Cardiac fibroblast (primary cell): ENCODE measurements at regions not wholly inside any gene's neighbourhood (a gene's known extent, or its start where the extent isn't known, plus 50 kb on each side); places are given as distances from the start of the nearest gene placed in this dataset.

Experiments
- DNase-seq, 2 donors: peaks; one replicate each; pipeline versions ENCODE4 v3.0.0 to v3.0.0-alpha.2; 2010; ENCODE audit warnings: low read depth in 2 of 2
- H3K4me3 ChIP-seq, 2 donors: replicated peaks in 1 of 2; 1 replicate in 1 of 2; 2 replicates in 1 of 2; pipeline ENCODE4 v1.5.1; 2011; ENCODE audit warnings: low read depth in 2 of 2, low read length in 2 of 2, mild to moderate bottlenecking in 2 of 2, moderate library complexity in 1 of 2
- TF ChIP-seq, protein P1 (sequence below): IDR thresholded peaks from one replicate; pipeline ENCODE4 v1.5.1; 2011; ENCODE audit warnings: low read depth, mild to moderate bottlenecking, low read length, inconsistent platforms

GRCh38 chr9:30012622-30013021 lies 2371.8 kb upstream of the ACO1 start:
- H3K4me3 ChIP-seq, result no peak overlapping the region
- TF ChIP-seq, protein P1, sequence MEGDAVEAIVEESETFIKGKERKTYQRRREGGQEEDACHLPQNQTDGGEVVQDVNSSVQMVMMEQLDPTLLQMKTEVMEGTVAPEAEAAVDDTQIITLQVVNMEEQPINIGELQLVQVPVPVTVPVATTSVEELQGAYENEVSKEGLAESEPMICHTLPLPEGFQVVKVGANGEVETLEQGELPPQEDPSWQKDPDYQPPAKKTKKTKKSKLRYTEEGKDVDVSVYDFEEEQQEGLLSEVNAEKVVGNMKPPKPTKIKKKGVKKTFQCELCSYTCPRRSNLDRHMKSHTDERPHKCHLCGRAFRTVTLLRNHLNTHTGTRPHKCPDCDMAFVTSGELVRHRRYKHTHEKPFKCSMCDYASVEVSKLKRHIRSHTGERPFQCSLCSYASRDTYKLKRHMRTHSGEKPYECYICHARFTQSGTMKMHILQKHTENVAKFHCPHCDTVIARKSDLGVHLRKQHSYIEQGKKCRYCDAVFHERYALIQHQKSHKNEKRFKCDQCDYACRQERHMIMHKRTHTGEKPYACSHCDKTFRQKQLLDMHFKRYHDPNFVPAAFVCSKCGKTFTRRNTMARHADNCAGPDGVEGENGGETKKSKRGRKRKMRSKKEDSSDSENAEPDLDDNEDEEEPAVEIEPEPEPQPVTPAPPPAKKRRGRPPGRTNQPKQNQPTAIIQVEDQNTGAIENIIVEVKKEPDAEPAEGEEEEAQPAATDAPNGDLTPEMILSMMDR, result no peak
- no peak for DNase-seq

DNA sequence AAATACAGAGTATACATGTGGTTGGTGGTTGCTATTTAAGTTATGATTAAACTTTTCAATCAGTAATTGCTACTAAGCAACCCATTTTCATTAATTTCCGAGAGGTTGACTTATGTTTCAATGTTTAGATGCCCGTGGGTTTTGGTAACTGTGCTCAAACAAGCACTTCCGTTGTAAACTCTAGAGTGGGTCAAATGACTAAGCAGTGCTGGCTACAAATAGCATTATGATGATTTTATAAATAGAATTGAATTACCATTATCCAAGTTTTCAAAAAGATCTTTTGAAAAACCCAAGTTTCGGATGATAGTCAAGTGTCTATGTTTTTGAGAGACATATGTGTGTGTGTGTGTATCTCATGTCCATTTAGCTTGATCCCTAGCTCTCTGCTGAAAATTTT lies 2369.4 kb upstream of the ACO1 start:
- TF ChIP-seq, protein P1, result no peak
- DNase-seq, result no peak
- H3K4me3 ChIP-seq, result no peak overlapping the region

- TF ChIP-seq, protein P1, result no peak
- DNase-seq, result no peak
- no peak overlapping the region for H3K4me3 ChIP-seq
Measured at GRCh38 chr9:30020161-30020560, 2364.3 kb upstream of the ACO1 start.

DNA sequence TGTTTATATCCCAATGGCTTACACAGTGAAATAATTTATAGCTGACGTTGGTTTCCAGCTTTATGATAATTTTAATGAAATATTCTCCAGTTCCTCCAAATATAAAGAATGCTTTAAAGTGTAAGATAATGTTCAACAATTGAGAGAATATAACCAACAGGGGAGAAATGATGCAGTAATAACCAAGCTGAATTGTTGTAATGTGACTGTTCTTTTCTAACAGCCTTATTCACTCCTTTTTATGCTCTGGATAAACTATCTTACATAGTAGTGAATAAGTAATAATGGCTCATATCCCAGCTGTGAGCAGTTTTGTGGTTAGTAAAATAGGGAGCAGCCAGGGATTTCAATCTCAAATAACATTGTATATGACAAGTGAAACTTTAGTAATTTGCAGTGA lies 2348.7 kb upstream of the ACO1 start:
- TF ChIP-seq, protein P1, result no peak
- no peak for DNase-seq
- no peak overlapping the region for H3K4me3 ChIP-seq

DNA sequence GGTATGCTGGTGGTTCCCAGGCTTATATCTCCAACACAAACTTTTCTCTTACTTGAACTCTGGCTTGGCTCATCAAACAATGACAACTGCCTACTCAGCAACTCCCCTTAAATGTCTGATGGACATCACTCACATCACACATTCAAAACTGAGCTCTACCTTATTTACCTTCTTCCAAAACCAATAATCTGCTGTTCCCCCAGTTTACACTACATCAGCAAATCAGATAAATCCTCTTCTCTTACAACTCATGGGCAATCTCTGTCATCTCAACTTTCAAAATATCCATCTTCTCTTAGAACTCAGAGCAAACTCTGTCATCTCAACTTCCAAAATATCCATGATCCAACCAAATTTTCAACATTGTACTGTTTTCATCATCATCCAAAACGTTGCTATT lies 2347.9 kb upstream of the ACO1 start:
- DNase-seq, result no peak
- TF ChIP-seq, protein P1, result no peak
- H3K4me3 ChIP-seq, result no peak overlapping the region

DNA sequence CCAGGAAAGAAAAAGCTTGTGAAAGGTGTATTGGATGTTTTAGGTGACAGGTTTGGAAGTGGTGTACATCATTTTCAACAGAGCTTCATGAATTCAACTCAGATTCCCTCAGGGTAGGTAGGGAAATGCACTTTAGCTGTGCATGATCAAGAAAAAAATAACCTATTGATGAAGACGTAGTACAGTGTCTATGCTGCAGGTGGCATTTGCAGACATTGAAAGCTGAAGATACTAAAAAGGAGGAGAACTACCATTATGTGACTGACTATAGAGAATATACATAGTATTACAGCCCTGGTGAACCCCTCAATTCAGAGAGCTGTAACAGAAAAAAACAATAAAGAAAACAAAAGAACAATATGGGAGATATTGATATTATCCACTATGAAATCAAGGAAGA lies 2344.7 kb upstream of the ACO1 start:
- no peak overlapping the region for H3K4me3 ChIP-seq
- no peak for DNase-seq
- TF ChIP-seq, protein P1, result no peak

- no peak for DNase-seq
- TF ChIP-seq, protein P1, result no peak
- no peak overlapping the region for H3K4me3 ChIP-seq
Measured at GRCh38 chr9:30048396-30048795, 2336.0 kb upstream of the ACO1 start.
